Astrocyte (in vitro differentiated cells and primary cell): ENCODE measurements at regions not wholly inside any gene's neighbourhood (a gene's known extent, or its start where the extent isn't known, plus 50 kb on each side); places are given as distances from the start of the nearest gene placed in this dataset.

Experiments used
- CTCF ChIP-seq: IDR thresholded peaks from 2 replicates; pipeline ENCODE4 v1.5.1; 2011; ENCODE audit warnings: low read depth, mild to moderate bottlenecking, inconsistent platforms, low read length, moderate library complexity; ENCODE audit not compliant: insufficient read depth
- EZH2 ChIP-seq: IDR thresholded peaks from 2 replicates; pipeline ENCODE4 v1.6.1; 2012; ENCODE audit warnings: mild to moderate bottlenecking, low read length, inconsistent platforms; ENCODE audit not compliant: insufficient read depth

DNA sequence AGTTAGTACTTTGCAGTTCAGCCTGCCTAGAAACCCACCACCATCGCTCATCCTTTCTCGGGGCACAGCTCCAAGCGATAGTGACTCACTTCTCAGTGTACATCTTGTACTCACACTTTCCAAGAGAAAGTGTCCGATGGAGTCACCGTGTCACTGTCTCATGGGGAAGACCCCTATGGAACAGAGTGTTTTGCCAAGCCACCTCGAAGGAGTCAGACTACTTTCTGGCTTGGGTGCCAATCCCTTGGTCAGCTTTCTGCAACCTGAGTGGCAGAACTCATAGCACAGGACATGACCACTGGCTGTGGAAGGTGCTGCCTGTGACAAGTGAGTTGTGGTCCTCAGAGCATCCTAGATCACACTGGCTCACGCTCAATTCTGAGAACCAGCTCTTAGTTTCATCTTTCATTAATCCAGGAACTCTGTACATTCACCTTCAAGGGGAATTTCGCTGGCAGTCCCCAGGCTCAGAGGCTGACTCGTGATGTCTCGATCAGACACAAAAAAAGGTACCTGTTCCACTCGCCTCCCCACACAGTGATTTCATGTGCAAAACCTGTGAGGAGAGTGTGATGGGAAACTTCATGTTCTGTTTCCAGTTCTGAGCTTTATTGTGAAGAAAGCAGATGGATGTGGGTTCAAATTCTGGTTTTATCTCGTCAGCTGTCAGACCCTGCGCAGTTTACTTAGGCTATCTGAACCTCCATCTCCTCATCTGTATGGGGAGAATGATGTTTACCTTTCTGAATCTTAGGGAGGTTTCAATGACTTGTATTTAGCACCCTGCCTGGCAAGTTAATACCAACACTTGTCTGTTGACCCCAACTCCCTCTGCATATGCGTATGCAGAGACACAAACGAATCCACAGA, 127.3 kb upstream of the CCND2 start:
- TF ChIP-seq CTCF = no peak
- TF ChIP-seq EZH2 = no peak
